ENCODE measurements at regions not wholly inside any gene's neighbourhood (a gene's known extent, or its start where the extent isn't known, plus 50 kb on each side); places are given as distances from the start of the nearest gene placed in this dataset.

DNA sequence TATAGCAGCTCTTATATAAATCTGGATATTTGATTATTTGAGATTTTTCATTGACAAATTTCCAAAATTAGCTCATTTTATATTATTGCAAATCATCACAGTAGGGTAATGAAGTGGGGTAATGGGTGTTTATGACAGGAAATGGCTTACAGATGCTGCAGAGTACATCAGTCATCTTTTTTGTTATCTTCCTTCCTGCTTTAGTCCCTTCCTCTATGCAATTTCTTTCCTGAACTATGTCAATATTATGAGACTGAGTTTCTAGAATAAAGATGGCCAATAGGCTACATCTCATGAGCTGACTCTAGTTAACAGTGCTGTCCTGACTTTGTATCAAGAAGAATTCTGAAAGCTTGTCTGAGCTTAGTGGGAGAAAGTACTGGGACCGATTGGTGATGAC lies 244.5 kb downstream of the XPNPEP1 start:
- no peaks in the 10 kb centered on the region for H3K27me3 ChIP-seq (ENCODE audit: insufficient read depth, low read depth, low read length)

DNA sequence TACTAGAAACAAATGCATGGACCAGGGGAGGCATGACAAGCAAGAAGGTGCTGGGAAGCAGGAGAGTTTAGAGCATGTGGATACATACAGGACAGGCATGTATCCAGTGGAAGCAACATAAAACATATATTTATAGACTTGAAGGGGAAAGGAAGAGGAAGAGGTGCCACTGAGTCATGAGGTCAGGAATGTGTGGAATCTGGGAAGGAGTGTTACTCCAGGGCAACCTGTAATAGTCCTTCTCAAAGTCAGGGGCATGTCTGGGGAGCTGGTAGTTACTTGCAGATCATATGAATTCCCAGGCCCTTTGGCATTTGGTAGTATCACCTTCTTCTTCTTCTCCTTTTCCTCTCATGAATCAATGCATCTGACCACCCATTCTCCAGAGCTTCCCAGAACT lies 246.6 kb downstream of the XPNPEP1 start:
- Histone ChIP-seq H3K9ac (ENCODE audit: low read length) (no peak overlapping the region), H2AFZ (ENCODE audit: low read depth, low read length) (no peak overlapping the region), H3K9me3 (ENCODE audit: low read length) (no peaks in the 10 kb centered on the region), H3K36me3 (ENCODE audit: insufficient read depth, low read length) (no peaks in the 10 kb centered on the region), H3K4me2 (ENCODE audit: low read length) (no peak overlapping the region), H3K27me3 (ENCODE audit: insufficient read depth, low read depth, low read length) (no peaks in the 10 kb centered on the region), H4K20me1 (ENCODE audit: insufficient read depth) (no peaks in the 10 kb centered on the region), H3K27ac (ENCODE audit: low read length) (no peak overlapping the region), H3K4me3 (ENCODE audit: low read length) (no peak overlapping the region), H3K79me2 (replicated peaks; ENCODE audit: insufficient read depth, low read length) (no peaks in the 10 kb centered on the region), H3K9me2 (ENCODE audit: insufficient read depth, low read length) (no peaks in the 10 kb centered on the region), H3F3A (ENCODE audit: insufficient read depth, low read length, poor library complexity, severe bottlenecking) (no peaks in the 10 kb centered on the region)
- no peak for TF ChIP-seq TAF1 (IDR thresholded peaks at IDR 0.05; ENCODE audit: low read depth)
- TF ChIP-seq POLR2AphosphoS5 (IDR thresholded peaks at IDR 0.05) = no peak
- TF ChIP-seq, protein P1, sequence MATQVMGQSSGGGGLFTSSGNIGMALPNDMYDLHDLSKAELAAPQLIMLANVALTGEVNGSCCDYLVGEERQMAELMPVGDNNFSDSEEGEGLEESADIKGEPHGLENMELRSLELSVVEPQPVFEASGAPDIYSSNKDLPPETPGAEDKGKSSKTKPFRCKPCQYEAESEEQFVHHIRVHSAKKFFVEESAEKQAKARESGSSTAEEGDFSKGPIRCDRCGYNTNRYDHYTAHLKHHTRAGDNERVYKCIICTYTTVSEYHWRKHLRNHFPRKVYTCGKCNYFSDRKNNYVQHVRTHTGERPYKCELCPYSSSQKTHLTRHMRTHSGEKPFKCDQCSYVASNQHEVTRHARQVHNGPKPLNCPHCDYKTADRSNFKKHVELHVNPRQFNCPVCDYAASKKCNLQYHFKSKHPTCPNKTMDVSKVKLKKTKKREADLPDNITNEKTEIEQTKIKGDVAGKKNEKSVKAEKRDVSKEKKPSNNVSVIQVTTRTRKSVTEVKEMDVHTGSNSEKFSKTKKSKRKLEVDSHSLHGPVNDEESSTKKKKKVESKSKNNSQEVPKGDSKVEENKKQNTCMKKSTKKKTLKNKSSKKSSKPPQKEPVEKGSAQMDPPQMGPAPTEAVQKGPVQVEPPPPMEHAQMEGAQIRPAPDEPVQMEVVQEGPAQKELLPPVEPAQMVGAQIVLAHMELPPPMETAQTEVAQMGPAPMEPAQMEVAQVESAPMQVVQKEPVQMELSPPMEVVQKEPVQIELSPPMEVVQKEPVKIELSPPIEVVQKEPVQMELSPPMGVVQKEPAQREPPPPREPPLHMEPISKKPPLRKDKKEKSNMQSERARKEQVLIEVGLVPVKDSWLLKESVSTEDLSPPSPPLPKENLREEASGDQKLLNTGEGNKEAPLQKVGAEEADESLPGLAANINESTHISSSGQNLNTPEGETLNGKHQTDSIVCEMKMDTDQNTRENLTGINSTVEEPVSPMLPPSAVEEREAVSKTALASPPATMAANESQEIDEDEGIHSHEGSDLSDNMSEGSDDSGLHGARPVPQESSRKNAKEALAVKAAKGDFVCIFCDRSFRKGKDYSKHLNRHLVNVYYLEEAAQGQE (IDR thresholded peaks at IDR 0.05; ENCODE audit: borderline replicate concordance) = no peak
- no peak for TF ChIP-seq SMC3 (conservative IDR thresholded peaks at IDR 0.05; ENCODE audit: poor library complexity)
- no peak for TF ChIP-seq RAD21 (conservative IDR thresholded peaks at IDR 0.05)
- TF ChIP-seq EP300 (conservative IDR thresholded peaks at IDR 0.05; ENCODE audit: poor library complexity, severe bottlenecking) = no peak
- TF ChIP-seq, protein P2, sequence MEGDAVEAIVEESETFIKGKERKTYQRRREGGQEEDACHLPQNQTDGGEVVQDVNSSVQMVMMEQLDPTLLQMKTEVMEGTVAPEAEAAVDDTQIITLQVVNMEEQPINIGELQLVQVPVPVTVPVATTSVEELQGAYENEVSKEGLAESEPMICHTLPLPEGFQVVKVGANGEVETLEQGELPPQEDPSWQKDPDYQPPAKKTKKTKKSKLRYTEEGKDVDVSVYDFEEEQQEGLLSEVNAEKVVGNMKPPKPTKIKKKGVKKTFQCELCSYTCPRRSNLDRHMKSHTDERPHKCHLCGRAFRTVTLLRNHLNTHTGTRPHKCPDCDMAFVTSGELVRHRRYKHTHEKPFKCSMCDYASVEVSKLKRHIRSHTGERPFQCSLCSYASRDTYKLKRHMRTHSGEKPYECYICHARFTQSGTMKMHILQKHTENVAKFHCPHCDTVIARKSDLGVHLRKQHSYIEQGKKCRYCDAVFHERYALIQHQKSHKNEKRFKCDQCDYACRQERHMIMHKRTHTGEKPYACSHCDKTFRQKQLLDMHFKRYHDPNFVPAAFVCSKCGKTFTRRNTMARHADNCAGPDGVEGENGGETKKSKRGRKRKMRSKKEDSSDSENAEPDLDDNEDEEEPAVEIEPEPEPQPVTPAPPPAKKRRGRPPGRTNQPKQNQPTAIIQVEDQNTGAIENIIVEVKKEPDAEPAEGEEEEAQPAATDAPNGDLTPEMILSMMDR (IDR thresholded peaks at IDR 0.05; ENCODE audit: poor library complexity, severe bottlenecking) = no peak
- TF ChIP-seq EZH2 (IDR thresholded peaks at IDR 0.05; ENCODE audit: borderline replicate concordance, insufficient read depth, low read length, poor library complexity, severe bottlenecking) = no peak
- TF ChIP-seq MXI1 (conservative IDR thresholded peaks at IDR 0.05; ENCODE audit: poor library complexity, severe bottlenecking) = no peak

More for the DNA sequence above, 244.5 kb downstream of the XPNPEP1 start:
- Histone ChIP-seq H3K9me2 (ENCODE audit: insufficient read depth, low read length) (no peaks in the 10 kb centered on the region), H3K27ac (ENCODE audit: low read length) (no peak overlapping the region), H2AFZ (ENCODE audit: low read depth, low read length) (no peak overlapping the region), H4K20me1 (ENCODE audit: insufficient read depth) (no peaks in the 10 kb centered on the region), H3K9ac (ENCODE audit: low read length) (no peak overlapping the region), H3K4me3 (ENCODE audit: low read length) (no peak overlapping the region), H3K36me3 (ENCODE audit: insufficient read depth, low read length) (no peaks in the 10 kb centered on the region), H3F3A (ENCODE audit: insufficient read depth, low read length, poor library complexity, severe bottlenecking) (no peaks in the 10 kb centered on the region), H3K79me2 (replicated peaks; ENCODE audit: insufficient read depth, low read length) (no peaks in the 10 kb centered on the region), H3K9me3 (ENCODE audit: low read length) (no peaks in the 10 kb centered on the region), H3K4me2 (ENCODE audit: low read length) (no peak overlapping the region)
- no peak for TF ChIP-seq MXI1 (conservative IDR thresholded peaks at IDR 0.05; ENCODE audit: poor library complexity, severe bottlenecking)
- TF ChIP-seq EP300 (conservative IDR thresholded peaks at IDR 0.05; ENCODE audit: poor library complexity, severe bottlenecking) = no peak
- no peak for TF ChIP-seq RAD21 (conservative IDR thresholded peaks at IDR 0.05)
- TF ChIP-seq TAF1 (IDR thresholded peaks at IDR 0.05; ENCODE audit: low read depth) = no peak
- TF ChIP-seq SMC3 (conservative IDR thresholded peaks at IDR 0.05; ENCODE audit: poor library complexity) = no peak
- TF ChIP-seq EZH2 (IDR thresholded peaks at IDR 0.05; ENCODE audit: borderline replicate concordance, insufficient read depth, low read length, poor library complexity, severe bottlenecking) = no peak
